ENCODE measurements at regions not wholly inside any gene's neighbourhood (a gene's known extent, or its start where the extent isn't known, plus 50 kb on each side); places are given as distances from the start of the nearest gene placed in this dataset.

- TF ChIP-seq CTCF (IDR thresholded peaks at IDR 0.05) = no peak
- TF ChIP-seq EP300 (IDR thresholded peaks at IDR 0.05) = no peak
- no peak for TF ChIP-seq POLR2A (IDR thresholded peaks at IDR 0.05)
Measured at GRCh38 chr7:140229591-140230515, 53.1 kb upstream of the KDM7A start.

Data from ovary (tissue), 3 donors.